PFSK-1 (cell line): ENCODE measurements at regions not wholly inside any gene's neighbourhood (a gene's known extent, or its start where the extent isn't known, plus 50 kb on each side); places are given as distances from the start of the nearest gene placed in this dataset.

Experiments used
- FOXP2 ChIP-seq: optimal IDR thresholded peaks from 2 replicates; pipeline ENCODE3; 2011; ENCODE audit warnings: borderline replicate concordance, control low read depth, inconsistent platforms; ENCODE audit not compliant: insufficient read depth; ENCODE audit errors: extremely low read length, extremely low read depth
- POLR2AphosphoS5 ChIP-seq: IDR thresholded peaks from 2 replicates; pipeline ENCODE4 v1.6.1; 2012; ENCODE audit warnings: low read depth, mild to moderate bottlenecking, control low read depth, low read length, moderate library complexity
- REST ChIP-seq, 2 experiments: IDR thresholded peaks; 2 replicates each; pipeline versions ENCODE4 v1.6.1 to v1.8.0; 2011 to 2012; ENCODE audit warnings: low read depth in 2 of 2, low read length in 2 of 2, control low read depth in 1 of 2, inconsistent platforms in 1 of 2, mild to moderate bottlenecking in 1 of 2, moderate library complexity in 1 of 2; ENCODE audit not compliant: insufficient read depth in 1 of 2
- SIN3A ChIP-seq: IDR thresholded peaks from 2 replicates; pipeline ENCODE4 v1.6.1; 2012; ENCODE audit warnings: mild to moderate bottlenecking, low read length, moderate library complexity, borderline replicate concordance; ENCODE audit not compliant: insufficient read depth
- TAF1 ChIP-seq: IDR thresholded peaks from 2 replicates; pipeline ENCODE4 v1.6.1; 2012; ENCODE audit warnings: low read length, control low read depth, borderline replicate concordance; ENCODE audit not compliant: insufficient read depth

GRCh38 chr4:137468836-137469235 lies 63.5 kb downstream of the PCDH18 start:
- TF ChIP-seq SIN3A, result no peak
- TF ChIP-seq POLR2AphosphoS5, result no peak
- no peak for TF ChIP-seq FOXP2
- TF ChIP-seq TAF1, result no peak
- no peak for TF ChIP-seq REST (IDR thresholded peaks at IDR 0.05; ENCODE audit: insufficient read depth in 1 of 2, low read depth in 2 of 2, low read length in 2 of 2)

- no peak for TF ChIP-seq POLR2AphosphoS5
- TF ChIP-seq TAF1, result no peak
Observed at GRCh38 chr4:137467537-137467936, 64.8 kb downstream of the PCDH18 start.

- no peak for TF ChIP-seq SIN3A
- no peak for TF ChIP-seq REST (IDR thresholded peaks at IDR 0.05; ENCODE audit: insufficient read depth in 1 of 2, low read depth in 2 of 2, low read length in 2 of 2)
- TF ChIP-seq FOXP2, result no peak
- no peak for TF ChIP-seq POLR2AphosphoS5
- no peak for TF ChIP-seq TAF1
Observed at GRCh38 chr4:137463377-137464003, 68.8 kb downstream of the PCDH18 start.

- TF ChIP-seq TAF1 (no peak), REST (IDR thresholded peaks at IDR 0.05; ENCODE audit: insufficient read depth in 1 of 2, low read depth in 2 of 2, low read length in 2 of 2) (no peak), SIN3A (no peak), POLR2AphosphoS5 (no peak), FOXP2 (no peak)
Observed at GRCh38 chr4:137455647-137456321, 76.5 kb downstream of the PCDH18 start.

- TF ChIP-seq REST (IDR thresholded peaks at IDR 0.05; ENCODE audit: insufficient read depth in 1 of 2, low read depth in 2 of 2, low read length in 2 of 2) (no peak), SIN3A (no peak), POLR2AphosphoS5 (no peak), TAF1 (no peak), FOXP2 (no peak)
Observed at GRCh38 chr4:137454767-137455166, 77.5 kb downstream of the PCDH18 start.
